Neural progenitor cell (in vitro differentiated cells): ENCODE measurements at regions not wholly inside any gene's neighbourhood (a gene's known extent, or its start where the extent isn't known, plus 50 kb on each side); places are given as distances from the start of the nearest gene placed in this dataset.

Source experiments
- CTCF ChIP-seq: fragments of 200-600 bp; sonication (generic); IDR thresholded peaks from 2 replicates; pipeline ENCODE4 v1.5.1; 2017; ENCODE audit warnings: antibody characterized with exemption, mild to moderate bottlenecking
- EZH2 ChIP-seq: fragments of 200-600 bp; sonication (generic); IDR thresholded peaks from 2 replicates; pipeline ENCODE4 v1.6.1; 2017; ENCODE audit warnings: antibody characterized with exemption, mild to moderate bottlenecking, moderate library complexity

GRCh38 chr5:165079389-165079788, 1574.0 kb downstream of the MAT2B start:
- TF ChIP-seq EZH2: no peak
- no peak for TF ChIP-seq CTCF
